ENCODE measurements at regions not wholly inside any gene's neighbourhood (a gene's known extent, or its start where the extent isn't known, plus 50 kb on each side); places are given as distances from the start of the nearest gene placed in this dataset.

DNA sequence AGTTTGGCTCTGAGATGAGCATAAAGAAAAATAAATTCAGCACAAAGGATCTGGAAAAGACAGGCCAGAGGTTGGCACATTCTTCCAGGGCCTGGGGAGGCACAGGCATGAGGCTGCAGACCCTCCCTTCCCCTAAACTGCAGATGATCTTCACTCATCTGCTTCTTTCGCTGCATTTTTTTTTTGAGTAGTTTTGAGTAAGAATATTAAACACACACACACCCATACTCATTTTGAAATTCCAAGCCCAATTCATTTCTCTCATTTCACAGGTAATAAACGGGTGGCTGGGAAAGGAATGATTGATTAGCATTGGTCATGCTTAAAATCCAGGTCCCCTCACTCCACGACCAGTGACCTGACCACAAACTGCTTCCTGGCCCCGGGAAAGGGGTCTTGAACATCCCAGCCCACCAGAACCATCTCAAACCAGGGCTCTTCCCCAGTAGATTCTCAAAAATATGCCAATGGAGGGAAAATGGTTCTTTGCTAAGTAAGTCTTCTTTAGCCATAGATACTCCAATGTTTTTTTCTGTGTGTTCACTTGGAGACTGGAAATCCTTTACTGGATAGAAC, 219.6 kb downstream of the ANAPC1 start:
- H3K4me3 ChIP-seq (ENCODE audit: low read length): no peak overlapping the region
- H3F3A ChIP-seq (ENCODE audit: control insufficient read depth, insufficient read depth): peaks cover 3% of the 10 kb centered on the region
- peaks cover 22% of the 10 kb centered on the region; the same call in 1 of the 2 replicates for H3K9me3 ChIP-seq (ENCODE audit: control insufficient read depth, insufficient read depth, low read length)
- no peaks in the 10 kb centered on the region for H3K79me2 ChIP-seq (ENCODE audit: control insufficient read depth, low read length)
- H3K27ac ChIP-seq (ENCODE audit: low read depth, low read length): no peak overlapping the region
- H3K4me2 ChIP-seq (ENCODE audit: low read length): no peak overlapping the region
- H3K27me3 ChIP-seq (ENCODE audit: control insufficient read depth, low read length): no peaks in the 10 kb centered on the region
- no peaks in the 10 kb centered on the region for H3K9me2 ChIP-seq (replicated peaks; ENCODE audit: control insufficient read depth, low read length)
- no peaks in the 10 kb centered on the region for H4K20me1 ChIP-seq (ENCODE audit: control insufficient read depth, insufficient read depth, low read depth, low read length)
- H3K36me3 ChIP-seq (ENCODE audit: control insufficient read depth, low read length): no peaks in the 10 kb centered on the region
- peaks cover 51% of the 10 kb centered on the region for H3K4me1 ChIP-seq (ENCODE audit: control insufficient read depth, low read length)
- TF ChIP-seq, protein P1, sequence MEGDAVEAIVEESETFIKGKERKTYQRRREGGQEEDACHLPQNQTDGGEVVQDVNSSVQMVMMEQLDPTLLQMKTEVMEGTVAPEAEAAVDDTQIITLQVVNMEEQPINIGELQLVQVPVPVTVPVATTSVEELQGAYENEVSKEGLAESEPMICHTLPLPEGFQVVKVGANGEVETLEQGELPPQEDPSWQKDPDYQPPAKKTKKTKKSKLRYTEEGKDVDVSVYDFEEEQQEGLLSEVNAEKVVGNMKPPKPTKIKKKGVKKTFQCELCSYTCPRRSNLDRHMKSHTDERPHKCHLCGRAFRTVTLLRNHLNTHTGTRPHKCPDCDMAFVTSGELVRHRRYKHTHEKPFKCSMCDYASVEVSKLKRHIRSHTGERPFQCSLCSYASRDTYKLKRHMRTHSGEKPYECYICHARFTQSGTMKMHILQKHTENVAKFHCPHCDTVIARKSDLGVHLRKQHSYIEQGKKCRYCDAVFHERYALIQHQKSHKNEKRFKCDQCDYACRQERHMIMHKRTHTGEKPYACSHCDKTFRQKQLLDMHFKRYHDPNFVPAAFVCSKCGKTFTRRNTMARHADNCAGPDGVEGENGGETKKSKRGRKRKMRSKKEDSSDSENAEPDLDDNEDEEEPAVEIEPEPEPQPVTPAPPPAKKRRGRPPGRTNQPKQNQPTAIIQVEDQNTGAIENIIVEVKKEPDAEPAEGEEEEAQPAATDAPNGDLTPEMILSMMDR (IDR thresholded peaks at IDR 0.05; ENCODE audit: low read depth, low read length, poor library complexity, severe bottlenecking): no peak
- TF ChIP-seq EZH2phosphoT487 (IDR thresholded peaks at IDR 0.05; ENCODE audit: borderline replicate concordance, low read length): no peak

DNA sequence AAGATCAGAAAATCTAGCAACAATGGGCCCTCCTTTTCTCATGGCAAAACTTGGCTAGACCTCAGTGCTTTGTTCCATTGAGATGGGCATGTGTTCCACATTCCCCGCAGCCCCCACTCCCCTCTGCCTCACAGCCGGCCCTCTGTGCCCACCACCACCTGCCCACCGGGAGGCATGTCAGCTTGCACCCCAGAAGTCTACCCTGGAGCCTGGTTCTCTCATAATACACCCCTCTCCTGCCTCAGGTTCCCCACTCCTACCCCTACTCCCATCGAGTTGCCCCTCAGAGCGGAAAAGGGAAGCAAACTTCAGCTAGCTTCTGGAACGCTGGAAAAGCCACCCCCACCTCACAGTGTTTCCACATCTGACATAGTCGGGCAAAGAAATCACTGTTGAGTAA, 219.0 kb downstream of the ANAPC1 start:
- Histone ChIP-seq H3K36me3 (ENCODE audit: control insufficient read depth, low read length) (no peaks in the 10 kb centered on the region), H3K4me2 (ENCODE audit: low read length) (no peak overlapping the region), H3K4me3 (ENCODE audit: low read length) (no peak overlapping the region), H3K4me1 (ENCODE audit: control insufficient read depth, low read length) (peaks cover 51% of the 10 kb centered on the region), H3K9me2 (replicated peaks; ENCODE audit: control insufficient read depth, low read length) (no peaks in the 10 kb centered on the region), H3K9me3 (ENCODE audit: control insufficient read depth, insufficient read depth, low read length) (peaks cover 22% of the 10 kb centered on the region; the same call in 1 of the 2 replicates), H3F3A (ENCODE audit: control insufficient read depth, insufficient read depth) (peaks cover 9% of the 10 kb centered on the region), H4K20me1 (ENCODE audit: control insufficient read depth, insufficient read depth, low read depth, low read length) (no peaks in the 10 kb centered on the region), H3K27me3 (ENCODE audit: control insufficient read depth, low read length) (no peaks in the 10 kb centered on the region), H3K27ac (ENCODE audit: low read depth, low read length) (no peak overlapping the region), H3K79me2 (ENCODE audit: control insufficient read depth, low read length) (no peaks in the 10 kb centered on the region)
- no peak for TF ChIP-seq EZH2phosphoT487 (IDR thresholded peaks at IDR 0.05; ENCODE audit: borderline replicate concordance, low read length)
- TF ChIP-seq, protein P1 (IDR thresholded peaks at IDR 0.05; ENCODE audit: low read depth, low read length, poor library complexity, severe bottlenecking): no peak

- Histone ChIP-seq H3F3A (ENCODE audit: control insufficient read depth, insufficient read depth) (peaks cover 15% of the 10 kb centered on the region), H3K9me2 (replicated peaks; ENCODE audit: control insufficient read depth, low read length) (no peaks in the 10 kb centered on the region), H3K4me3 (ENCODE audit: low read length) (no peak overlapping the region), H4K20me1 (ENCODE audit: control insufficient read depth, insufficient read depth, low read depth, low read length) (no peaks in the 10 kb centered on the region), H3K27ac (ENCODE audit: low read depth, low read length) (no peak overlapping the region), H3K79me2 (ENCODE audit: control insufficient read depth, low read length) (no peaks in the 10 kb centered on the region), H3K36me3 (ENCODE audit: control insufficient read depth, low read length) (no peaks in the 10 kb centered on the region), H3K27me3 (ENCODE audit: control insufficient read depth, low read length) (no peaks in the 10 kb centered on the region), H3K4me1 (ENCODE audit: control insufficient read depth, low read length) (peaks cover 56% of the 10 kb centered on the region), H3K4me2 (ENCODE audit: low read length) (no peak overlapping the region), H3K9me3 (ENCODE audit: control insufficient read depth, insufficient read depth, low read length) (peaks cover 22% of the 10 kb centered on the region; the same call in 1 of the 2 replicates)
- no peak for TF ChIP-seq EZH2phosphoT487 (IDR thresholded peaks at IDR 0.05; ENCODE audit: borderline replicate concordance, low read length)
- TF ChIP-seq, protein P1 (IDR thresholded peaks at IDR 0.05; ENCODE audit: low read depth, low read length, poor library complexity, severe bottlenecking): no peak
These were observed 218.4 kb downstream of the ANAPC1 start for GRCh38 chr2:111665551-111666116.

Measured in DOHH2 (cell line).